GM18517 (cell line): ENCODE measurements at regions not wholly inside any gene's neighbourhood (a gene's known extent, or its start where the extent isn't known, plus 50 kb on each side); places are given as distances from the start of the nearest gene placed in this dataset.
"Not testable (repeated sequence)": the region's sequence is repeated elsewhere in the genome, so short reads cannot be mapped to it uniquely, and the experiment has no call there.

Source experiments
- ATAC-seq: cut with Tn5 transposase; IDR thresholded peaks from one replicate; pipeline ENCODE4 v1.9.1; 2021; ENCODE audit warnings: mild to moderate bottlenecking, moderate library complexity; ENCODE audit not compliant: unreplicated experiment

GRCh38 chr1:55904541-55904940 is 674.8 kb downstream of the PLPP3 start:
- ATAC-seq, result no peak

DNA sequence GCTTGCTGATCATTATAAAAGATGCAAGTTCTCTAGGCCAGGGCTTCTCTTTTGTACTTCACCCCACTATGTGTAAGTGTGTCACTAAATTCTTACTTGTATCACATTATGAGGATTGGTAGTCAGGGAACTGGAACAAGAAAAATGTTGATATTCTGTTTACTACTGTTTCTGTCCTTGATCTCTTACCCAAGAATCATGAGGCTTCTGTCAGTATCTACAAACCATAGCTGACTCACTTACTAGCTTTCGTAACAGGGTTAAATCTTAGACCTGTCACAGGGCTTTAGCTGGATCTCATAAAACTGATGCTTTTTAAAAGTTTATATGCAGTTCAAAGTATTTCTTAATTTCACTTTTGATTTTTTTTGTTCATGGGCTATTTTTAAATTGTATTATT is 681.2 kb downstream of the PLPP3 start:
- ATAC-seq, result no peak

DNA sequence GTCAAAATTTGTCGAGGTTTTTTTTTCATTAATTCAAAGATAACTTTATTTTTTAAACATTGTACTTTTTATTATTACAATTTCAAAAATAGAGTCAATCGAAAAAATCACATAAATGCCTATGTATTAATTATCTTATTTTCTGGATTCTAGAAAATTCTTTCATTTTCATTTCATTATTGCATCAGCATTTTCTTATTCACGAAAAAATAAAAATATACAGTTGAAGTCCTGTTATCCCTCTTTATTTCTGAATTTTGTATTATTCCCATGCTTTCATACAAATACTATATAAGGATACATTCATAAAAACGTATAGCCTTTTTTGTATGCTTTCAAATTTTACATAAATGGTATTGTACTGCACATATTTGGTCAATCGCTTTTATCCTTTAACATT is 681.0 kb upstream of the USP24 start:
- ATAC-seq, result no peak

GRCh38 chr1:55894521-55894920 is 679.4 kb upstream of the USP24 start:
- no peak for ATAC-seq

DNA sequence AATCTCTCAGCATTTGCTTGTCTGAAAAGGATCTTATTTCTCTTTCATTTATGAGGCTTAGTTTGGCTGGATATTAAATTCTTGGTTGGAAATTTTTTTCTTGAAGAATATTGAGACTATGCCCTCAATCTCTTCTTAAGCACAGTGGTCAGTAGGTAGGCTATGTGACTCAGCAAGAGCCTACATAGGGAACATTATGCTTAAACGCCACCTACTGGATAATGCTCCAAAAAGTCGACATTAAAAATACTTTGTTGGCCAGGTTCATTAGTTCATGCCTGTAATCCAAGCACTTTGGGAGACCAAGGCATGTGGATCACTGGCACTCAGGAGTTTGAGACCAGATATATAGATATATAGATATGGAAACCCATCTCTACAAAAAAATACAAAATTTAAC is 678.0 kb upstream of the USP24 start:
- ATAC-seq, result no peak

DNA sequence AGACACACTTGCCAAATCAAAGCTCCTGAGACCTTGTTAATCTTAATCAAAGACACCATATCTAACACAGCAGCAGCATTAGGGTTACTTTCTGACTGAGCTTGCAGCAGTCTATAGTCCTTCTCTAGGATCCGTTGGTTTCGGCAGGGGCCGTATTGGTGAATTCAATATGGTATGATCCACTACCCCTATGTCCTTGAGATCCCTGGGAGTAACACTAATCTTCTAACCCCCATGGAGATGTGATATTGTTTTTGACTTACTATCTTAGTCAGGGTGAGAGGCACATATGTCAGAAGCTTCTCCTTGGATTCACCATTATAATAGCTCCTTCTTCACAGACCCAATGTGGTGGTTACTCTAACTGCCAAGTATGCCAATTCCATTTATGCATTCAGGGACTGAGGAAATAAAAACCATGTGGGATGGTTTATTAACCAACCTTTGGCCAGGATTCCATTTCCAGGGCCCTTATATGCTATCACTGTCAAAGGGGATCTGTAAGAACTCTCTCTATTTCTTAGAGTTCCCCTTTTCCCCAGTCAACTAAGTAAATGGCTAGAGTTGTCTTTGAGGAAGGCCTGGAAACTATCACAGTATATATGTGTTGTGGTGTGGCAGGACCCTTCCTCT is 673.6 kb upstream of the USP24 start:
- ATAC-seq, result no peak

DNA sequence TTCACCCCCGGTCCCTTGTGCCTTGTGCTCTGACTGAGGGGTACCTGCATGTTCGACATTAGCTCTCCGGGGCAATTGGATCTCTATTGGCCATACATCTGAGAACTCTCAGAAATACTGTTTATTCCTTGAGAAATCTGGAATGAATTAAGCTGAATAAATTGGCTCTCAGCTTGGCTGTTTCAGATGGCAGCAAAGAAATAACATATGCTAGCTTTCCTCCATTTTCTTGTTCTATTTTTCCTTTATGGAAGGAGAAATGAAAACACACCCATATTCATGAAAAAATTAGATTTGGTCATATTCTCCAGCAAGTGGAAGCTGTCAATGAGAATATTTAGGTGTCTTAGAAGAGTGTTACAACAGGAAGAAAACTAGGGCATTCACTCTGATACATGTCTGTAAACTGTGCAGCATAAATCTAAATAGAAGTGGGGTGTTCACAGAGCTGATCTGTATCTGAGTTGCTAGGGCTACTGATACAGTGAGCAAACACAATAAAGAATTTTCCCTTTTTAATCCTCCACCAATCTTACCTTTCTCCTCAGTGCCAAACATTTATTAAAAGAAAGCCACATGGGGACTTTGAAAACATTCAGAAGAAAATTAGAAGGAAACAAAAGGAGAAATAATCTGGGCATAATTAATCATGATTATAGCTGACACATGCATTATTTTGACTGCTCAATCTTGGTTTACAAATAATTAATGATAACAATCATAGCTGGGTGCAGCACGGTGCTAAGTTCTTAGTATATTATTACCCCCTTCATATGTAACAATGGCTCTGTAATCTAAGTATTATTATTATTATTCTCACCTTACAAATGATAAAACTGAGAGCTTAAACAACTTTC is 671.9 kb upstream of the USP24 start:
- no peak for ATAC-seq

- no peak for ATAC-seq
Measured at GRCh38 chr1:55885619-55886018, 670.5 kb upstream of the USP24 start.

DNA sequence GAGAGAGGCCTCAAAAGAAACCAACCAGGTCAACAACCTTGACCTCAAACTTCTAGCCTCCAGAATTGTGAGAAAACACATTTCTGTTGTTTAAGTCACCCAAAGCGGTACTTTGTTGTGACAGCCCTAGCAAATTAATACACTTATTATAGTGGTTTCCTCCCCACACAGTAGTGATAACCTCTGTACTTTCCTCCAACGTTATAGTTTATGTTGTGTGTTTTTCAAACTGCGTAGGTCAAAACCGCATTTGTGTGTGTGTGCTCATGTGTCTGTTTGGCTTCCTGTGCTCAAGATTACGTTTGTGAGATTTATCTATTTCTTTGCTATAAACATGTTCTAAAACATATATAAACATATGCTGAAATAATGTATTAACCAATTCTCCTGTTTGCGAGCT is 667.8 kb upstream of the USP24 start:
- ATAC-seq, result no peak

DNA sequence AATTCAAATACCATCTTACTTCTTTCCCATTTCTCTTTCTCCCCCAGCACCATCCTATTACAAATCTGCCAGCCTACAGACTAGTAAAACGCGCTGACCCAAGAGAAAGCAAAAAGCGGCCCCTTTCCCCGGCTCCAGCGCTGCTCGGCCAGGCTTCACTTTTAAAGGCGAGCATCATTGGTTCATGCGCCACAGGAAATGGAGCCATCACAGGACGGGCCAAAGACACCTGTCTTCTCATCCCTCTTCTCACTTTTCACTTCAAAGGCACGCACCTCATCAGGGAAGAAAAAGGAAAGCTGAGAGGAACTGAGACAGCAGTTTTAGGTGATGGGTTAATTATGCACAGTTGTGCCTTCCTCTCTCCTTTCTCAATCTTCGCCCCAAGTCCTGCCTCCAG is 664.2 kb upstream of the USP24 start:
- ATAC-seq, result no peak

DNA sequence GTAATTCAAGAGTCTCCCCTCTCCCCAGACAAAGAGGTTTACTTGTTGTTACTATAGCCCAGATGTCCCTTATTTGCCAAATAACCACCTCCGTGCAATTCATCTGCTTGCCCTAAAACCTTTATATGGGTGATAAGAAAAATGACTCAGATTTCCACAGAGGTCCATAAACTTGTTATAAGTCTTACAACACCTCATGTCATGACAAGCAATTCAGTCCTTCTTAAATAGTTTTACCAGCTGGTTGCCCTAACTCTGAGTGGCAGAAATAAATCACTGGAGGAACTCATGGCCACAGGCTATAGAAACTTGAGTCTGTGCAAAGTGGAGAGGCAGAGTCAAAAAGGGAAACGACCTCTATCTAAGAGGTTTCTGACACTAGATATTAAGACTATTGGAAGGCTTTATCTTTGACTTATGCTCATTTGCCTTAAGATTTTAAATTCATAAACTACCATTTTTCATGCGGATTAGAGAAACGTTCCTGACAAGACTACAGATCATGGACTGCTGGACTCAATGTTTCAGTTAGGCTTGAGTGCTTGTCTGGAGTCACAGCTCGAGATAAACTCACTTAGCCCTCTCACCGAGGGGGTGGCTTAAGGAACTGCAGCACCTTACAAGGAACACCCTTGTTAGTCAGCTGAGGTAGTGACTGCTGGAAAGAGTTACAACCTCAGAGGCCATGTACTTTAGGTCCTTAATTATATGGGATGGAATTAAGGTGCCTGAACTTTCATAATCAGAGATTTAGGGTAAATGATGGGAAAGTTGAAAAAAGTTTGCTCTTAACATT is 662.5 kb upstream of the USP24 start:
- no peak for ATAC-seq

DNA sequence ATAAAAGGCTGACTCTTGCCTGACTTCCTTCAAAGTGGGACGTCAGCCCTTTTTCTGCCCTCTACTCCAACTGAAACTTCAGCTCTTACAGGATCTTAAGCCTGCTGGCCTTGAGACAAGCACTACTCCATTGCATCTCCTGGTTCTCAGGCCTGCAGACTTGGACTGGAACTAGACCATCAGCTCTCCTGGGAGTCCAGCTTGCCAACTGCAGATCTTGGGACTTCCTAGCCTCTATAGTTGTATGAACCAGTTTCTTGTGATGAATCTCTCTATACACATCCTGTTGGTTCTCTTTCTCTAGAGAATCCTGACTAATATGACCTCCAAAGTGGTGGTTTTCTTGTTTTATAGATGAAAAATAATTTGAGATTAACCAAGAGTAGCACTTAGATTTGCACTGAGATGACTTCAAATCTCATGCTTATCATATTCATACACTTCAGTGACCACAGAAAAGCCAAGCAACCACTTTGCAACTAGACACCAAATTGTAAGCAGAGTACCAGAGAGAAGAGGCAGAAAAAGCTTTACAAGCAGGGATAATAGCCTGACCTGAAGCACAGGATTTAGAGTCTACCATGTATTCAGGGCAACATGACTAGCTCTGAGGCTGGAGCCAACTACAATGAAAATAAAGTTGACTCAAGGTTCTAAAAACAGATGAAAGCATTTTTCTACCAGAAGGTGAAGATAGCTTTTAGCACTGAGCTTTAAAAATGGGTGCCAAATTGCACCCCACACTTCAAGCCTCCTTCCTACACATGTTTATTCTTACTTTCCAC is 661.3 kb upstream of the USP24 start:
- no peak for ATAC-seq

DNA sequence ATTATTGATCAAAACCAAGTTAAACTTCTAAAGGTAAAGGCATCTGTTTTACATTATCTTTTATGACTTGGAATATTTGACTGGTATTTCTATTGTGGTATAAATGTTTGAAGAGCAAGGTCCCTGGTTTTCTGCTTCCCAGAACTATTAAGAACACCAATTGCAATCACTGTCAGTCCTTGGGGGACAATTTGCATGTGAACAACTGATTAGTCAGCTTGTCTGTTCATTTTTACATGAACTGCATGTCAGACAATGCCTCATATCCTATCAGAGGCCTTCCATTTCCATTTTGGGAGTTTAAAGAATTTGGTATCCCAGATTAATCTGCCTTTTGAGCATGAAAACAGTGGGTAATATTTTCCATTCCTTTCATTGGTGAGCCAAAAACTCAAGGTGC is 654.9 kb upstream of the USP24 start:
- ATAC-seq, result no peak

DNA sequence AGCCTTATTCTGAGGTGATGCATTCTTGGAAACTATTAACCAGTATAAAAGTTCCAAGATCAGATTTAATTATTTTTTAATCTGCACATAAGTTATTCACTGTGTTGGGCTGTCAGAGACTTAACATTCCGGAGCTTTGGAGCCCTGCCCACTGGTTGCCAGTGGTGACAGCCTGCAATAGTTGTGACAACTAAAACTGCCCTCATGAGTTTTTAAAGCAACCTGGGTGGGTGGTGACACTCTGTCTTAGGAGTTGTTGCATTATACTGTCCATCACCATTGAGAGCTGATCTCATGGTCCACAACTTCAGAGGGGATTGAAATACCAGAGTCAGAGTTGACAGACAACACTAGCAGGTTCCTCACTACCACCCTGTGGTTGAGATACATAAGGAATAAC is 653.9 kb upstream of the USP24 start:
- no peak for ATAC-seq

GRCh38 chr1:55868026-55868425 is 652.9 kb upstream of the USP24 start:
- no peak for ATAC-seq

GRCh38 chr1:55867304-55867843 is 652.2 kb upstream of the USP24 start:
- no peak for ATAC-seq

- not testable (repeated sequence) for ATAC-seq
Measured at GRCh38 chr1:55865778-55866177, 650.6 kb upstream of the USP24 start.

DNA sequence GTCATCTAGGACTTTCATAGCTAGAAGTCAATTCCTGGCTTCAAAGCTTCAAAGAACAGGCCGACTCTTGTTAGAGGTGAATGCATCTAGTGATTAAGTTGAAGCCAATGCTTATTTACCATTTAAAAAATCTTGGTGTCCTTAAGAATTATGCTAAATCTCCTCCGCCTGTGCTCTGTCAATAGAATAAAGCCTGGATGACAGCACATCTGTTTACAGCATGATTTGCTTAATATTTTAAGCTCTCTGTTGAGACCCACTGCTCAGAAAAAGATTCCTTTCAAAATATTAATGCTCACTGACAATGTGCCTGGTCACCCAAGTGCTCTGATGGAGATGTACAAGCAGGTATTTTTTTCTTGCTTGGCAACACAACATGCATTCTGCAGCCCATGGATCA is 649.1 kb upstream of the USP24 start:
- no peak for ATAC-seq

- no peak for ATAC-seq
Measured at GRCh38 chr1:55861676-55862340, 646.6 kb upstream of the USP24 start.
